GM19193 (cell line): ENCODE measurements at regions not wholly inside any gene's neighbourhood (a gene's known extent, or its start where the extent isn't known, plus 50 kb on each side); places are given as distances from the start of the nearest gene placed in this dataset.

Experiments
- POLR2A ChIP-seq: IDR thresholded peaks from 4 replicates; pipeline ENCODE4 v1.6.1; 2011; ENCODE audit not compliant: insufficient read depth, insufficient read length; ENCODE audit errors: extremely low read depth

DNA sequence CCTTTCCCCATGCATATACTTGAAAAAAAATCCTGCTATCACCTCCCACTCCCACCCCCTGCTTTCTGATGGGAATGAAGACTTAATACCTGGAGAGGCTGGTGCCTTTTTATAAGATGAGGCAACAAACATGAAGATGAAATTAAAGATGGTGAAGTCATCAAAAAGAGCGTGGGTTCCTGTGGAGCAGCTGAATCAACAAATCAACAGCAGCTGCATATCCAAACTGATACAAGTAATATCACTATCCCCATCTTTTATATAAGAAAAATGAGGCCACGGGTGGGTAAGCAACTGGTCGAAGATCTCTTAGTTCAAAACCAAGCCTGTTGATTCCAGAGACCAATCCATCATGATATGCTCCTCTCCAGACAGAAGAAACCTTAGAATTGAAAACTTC, 268.5 kb downstream of the ENC1 start:
- TF ChIP-seq POLR2A = no peak

DNA sequence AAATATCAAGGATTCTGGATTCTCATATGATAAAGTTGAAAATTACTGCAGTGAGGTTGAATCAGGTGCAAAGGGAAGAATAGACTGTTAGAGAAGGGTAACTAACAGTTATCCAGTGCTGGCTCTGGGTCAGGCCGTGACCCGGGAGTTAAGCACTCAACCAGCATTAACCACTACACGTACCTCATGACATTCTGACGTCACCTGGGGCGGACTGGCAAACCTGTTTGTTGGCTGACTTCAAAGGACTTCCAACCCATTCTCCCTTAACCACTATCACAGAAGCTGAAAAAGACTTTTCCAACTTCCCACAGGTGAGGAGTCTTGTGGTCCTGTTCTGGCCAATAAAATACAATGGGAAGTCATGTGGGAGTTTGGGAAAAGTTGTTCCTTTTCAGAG, 268.9 kb downstream of the ENC1 start:
- TF ChIP-seq POLR2A = no peak

DNA sequence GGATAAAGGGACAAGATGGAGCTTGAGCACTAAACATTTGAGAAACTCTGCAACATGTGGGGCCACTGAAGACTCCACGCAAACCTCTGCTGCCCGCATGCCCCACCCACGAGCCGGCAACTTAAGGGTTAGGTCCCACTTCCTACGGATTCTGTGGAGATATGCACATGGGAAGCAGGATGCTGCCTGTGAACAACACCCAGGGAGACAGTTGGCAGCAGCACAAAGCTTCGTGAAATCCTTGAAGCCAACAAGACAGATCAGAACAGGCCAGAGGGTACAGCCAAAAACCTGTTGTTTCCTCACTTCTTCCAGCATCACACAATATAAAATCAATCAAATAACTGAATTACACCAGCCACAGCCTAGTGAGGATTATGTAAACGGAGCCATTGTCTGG, 270.4 kb downstream of the ENC1 start:
- no peak for TF ChIP-seq POLR2A

DNA sequence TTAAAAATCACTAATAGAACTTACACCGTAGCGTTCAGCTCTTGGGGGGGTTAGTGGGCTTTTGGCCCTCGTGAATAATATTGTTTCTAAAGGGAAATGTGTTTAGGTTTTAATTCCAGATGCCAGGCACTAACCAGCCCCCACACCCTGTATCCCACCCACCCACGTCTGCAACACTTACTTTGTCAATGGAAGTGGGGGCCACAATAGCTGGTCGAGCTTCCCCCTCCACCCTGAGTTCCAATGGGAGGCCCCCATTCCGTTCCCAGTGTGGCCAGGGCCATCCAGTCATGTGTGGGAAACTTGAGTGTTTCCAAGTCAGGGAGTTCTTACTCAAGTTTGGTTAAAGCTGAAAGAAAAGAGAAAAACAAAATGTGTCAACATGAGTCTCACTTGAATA, 271.4 kb downstream of the ENC1 start:
- TF ChIP-seq POLR2A = no peak

DNA sequence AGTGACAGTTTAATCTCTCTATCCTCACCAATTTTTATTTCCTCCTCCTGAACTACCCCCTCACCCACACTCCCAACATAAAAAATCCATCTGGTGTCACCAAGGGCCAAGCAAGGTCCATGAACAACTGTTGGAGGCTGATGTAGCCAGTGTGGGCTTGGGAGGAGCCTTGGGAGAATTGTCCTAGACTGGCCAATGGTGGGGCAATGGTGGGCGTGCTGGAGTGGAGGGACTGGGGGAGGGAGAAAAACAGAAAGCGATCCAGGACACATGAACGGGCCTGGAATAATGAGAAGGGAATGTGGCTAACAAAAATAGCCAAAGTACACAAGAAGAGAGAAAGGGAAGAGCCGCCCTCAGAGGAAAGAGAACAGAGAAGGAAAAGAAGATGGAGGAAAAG, 272.6 kb downstream of the ENC1 start:
- TF ChIP-seq POLR2A = no peak

DNA sequence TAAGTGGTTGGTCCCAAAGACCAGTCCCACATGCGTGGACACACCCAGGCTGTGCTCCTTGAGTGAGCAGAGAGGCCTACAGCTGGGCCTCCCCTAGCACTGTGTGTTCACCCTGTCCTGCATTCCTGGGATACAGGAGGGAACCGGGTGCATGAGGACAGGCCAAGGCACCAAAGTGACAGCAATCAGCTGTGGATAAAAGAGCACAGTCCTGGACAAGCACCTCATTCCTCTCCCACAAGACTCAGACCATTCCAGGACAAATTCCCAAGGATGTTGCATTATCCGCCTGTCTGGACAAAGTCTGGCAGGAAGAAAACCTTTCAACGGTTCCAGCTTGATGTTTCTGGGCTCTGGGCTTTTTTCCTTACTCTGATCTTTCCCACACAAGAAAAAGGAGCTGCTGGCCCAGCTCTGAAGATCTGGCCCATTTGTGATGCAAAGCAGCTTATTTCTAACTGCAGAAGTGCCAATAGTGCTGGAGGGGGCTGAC, 273.2 kb downstream of the ENC1 start:
- no peak for TF ChIP-seq POLR2A

DNA sequence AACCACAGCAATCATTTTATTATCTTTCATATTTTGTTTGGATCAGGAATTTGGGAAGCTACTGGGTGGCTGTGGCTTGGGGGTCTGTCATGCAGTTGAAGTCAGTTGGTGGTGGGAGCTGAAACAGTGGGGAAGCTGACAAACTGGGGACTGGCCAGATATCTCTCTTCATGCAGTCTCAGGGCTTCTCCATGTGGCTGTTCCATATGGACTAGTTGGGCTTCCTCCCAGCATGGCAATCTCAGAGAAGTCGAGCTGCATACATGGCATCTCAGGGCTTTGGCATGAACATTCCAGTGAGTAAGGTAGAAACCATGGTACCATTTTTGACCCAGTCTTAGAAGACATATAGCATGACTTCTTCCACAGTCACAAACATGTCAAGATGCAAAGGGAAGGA, 274.8 kb downstream of the ENC1 start:
- no peak for TF ChIP-seq POLR2A

DNA sequence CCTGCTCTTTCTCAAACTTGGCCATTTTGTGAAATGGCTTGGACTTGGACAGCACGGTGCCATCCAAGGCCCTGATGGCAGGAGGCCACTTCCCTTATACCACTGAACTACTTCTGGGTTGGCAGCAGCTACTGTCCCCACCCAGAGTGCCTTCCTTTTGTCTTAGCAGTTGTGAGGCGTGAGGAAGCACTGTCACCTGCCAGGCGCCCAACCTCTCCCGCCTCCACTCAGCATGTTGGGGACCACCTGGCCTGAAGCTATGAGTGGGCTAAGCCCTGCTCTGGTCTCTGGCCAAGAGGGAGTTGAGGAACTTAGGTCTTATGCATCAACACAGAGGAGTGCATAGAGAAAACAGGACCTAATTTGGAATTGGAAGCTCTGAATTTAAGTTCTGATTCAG, 276.0 kb downstream of the ENC1 start:
- no peak for TF ChIP-seq POLR2A

DNA sequence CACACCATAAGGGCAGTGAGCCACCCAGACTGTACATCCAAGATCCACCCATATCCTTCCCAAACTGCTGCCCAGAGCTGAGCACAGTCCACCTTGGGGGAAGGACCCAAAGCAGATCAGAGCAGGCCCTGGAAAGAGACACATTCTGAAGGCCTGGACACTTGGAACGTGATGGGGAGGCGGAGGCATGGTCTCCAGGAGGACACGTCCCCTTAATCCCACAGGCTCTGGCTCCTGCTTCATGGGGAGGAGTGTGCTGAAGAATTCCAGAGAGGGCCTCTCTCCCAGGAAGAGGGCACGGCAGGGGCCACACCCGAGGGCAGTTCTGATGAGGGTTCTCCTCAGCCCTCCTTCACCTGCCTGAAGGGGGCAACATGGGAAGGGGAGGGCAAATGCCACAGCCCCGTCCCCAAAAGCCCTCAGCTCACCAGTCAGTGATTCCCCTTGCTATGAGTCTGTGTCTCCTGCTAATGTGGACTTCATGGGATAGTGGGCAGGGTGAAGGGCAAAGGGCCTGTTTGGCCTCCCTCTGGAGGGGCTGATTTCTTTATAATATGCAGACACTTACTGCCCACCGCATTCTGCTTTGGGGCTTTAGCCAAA, 276.8 kb downstream of the ENC1 start:
- no peak for TF ChIP-seq POLR2A

DNA sequence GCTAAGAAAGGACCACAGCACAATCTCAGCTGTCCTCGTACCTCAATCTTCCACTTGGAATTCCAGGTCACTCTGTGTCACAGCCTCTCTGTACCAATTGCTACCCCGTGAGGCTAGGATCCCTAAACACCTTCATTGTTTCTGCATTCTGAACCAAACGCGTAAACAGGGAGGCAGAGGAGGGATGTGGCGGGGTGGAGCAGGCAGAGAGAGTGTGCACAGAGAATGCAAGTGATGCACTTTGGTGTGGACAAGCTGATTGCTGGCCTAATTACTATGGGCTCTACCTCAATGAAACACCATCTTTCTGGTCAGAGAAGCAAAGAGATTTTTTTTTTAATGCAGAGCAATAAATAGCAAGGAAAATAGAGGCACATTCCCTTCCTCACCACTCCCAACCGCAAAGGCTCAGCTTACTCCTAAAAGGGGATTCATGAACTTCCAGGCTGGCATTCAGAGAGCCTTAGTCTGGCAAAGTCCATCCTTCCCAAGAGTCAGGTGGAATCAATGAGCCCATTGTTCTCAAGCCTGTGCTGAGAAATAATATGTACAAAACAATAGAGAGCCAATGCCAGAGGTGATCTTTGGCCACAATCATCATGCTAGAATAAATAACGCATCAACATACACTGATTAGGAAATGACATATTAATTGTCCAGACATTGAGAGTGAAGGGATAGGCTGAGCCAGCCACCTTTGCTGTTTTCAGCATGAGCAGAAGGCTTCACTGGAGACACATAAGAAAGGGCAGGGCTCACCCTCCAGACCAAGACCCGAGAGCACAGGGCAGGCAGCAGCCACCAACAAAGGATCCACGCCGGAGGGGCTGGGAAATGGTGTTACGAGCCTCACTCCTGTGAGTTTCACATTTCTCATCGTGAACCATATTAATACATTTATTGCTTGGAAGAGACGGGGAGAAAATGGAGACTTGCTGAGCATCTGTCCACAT, 278.8 kb downstream of the ENC1 start:
- TF ChIP-seq POLR2A = no peak

DNA sequence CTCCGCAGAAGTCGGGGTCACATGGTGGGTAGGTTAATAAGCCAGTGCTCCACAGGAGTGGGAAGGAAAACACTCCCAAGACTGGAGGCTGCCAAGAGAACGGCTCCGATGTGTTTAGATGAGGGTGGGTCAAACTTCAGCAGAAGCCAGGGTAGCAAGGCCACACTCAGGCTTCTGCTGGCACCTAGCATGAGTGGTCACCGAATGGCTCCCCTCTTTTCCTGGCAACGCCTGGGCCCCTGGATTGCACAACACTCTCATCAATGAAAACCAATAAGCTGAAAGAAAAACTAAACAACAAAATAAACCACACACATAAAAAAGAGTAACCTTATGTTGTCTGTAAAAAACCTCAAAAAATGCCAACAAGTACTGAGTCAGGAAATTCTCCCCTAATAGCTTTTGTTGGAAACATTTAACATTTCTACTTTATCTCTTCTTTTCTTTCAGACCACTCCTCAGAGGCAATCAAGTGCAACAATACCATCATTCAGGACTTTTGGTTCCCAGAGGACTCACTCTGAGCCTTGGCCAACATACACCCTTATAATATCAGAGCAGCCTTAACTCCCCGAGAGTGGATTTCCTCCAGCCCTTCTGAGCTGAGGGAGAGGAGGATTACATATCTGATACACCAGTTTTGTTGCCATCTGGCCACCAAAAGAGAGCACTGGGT, 279.9 kb downstream of the ENC1 start:
- no peak for TF ChIP-seq POLR2A

DNA sequence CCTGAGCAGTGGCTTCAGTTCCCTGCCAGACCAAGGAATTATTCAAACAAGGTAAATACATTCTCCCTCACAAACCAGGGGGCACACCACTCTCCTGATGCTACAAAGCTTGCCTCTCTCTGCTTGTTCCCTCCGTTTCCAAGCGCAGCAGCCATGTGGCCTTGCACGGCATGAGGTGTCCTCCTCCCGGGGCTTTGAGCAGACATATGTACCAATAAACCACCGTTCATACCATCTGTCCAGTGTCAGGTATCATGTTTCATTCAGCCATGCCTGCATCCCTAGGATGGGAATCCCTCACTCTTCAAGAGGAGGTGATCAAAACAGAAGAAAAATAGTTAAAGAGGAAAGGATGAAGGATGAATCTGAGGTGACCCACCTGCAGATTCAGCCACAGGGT, 282.7 kb downstream of the ENC1 start:
- no peak for TF ChIP-seq POLR2A

DNA sequence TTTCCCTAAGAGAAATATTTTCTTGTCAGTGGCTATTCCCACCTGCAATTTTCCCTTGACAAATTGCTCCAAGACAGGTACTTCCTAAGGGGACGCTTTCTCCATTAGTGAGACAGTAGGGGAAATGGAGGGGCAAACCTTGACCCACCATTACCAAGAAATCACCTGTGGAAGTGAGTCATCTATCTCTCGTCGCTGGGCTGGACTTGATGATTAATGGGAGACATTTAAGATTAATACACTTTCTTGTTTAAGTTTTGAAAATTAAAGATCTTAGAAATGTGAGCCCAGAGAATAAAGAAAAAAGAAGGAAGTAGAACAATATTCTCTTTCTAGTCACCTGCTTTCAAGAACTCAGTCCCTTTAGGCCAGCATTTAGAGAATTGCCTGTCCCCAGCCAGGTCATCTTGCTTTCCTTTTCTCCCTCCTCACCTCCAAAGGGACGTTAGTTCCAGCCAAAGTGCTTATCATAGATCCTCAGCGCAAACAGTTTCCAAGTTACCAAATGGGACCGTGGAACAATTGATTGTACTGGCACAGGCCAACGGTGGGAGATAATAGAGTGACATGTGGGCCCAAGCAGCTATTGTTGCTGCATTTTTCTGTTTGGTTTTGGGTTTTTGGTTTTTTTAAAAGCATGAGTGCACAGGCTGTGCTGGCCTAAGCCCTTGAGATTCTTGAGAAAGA, 284.4 kb downstream of the ENC1 start:
- TF ChIP-seq POLR2A = no peak

DNA sequence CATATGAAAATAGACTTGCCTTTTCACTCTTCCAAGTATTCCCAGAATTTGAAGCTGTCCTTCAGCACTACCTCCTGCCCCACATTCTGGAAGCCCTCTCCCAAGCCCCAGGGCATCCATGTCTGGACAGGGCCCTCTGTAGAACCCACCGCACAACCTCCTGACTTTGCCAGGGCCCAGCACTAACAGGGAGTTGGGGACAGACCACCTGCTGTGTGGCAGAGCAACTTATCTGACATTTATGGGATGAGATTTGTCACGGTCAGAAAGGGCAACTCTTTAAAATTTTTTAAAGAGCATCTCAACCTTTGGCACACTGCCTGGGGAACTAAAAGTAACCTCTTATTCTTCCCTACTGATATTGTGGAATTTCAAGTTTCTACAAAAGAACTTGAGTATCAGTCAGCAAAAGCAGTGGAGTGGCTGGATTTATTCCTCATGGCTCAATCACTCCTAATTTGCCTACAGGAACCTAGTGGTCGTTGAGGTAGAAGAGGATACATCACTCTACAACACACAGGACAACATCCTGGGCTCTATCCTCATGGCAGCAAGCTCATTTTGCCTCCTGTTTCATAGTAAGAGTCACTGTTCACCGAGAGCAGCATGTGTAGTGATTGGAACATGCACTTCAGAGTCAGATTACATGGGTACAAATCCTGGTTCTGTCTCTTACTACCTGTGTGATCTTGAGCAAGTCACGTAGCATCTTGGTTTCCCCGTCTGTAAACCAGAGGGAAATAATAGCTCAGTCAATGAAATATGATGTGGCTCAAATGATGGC, 285.3 kb downstream of the ENC1 start:
- TF ChIP-seq POLR2A = no peak
